Spleen (tissue), 7 donors: ENCODE measurements at regions not wholly inside any gene's neighbourhood (a gene's known extent, or its start where the extent isn't known, plus 50 kb on each side); places are given as distances from the start of the nearest gene placed in this dataset.

ENCODE experiments used
- CTCF ChIP-seq, 11 experiments: fragments of 200-600 bp in 7 of 11; fragments of 450-650 bp in 4 of 11; sonication (generic) in 4 of 11; IDR thresholded peaks in 8 of 11; conservative IDR thresholded peaks in 3 of 11; 1 replicate in 7 of 11; 2 replicates in 4 of 11; pipeline versions ENCODE4 v1.4.0 to v1.8.0; 2016 to 2021; ENCODE audit warnings: antibody characterized with exemption in 11 of 11, inconsistent platforms in 4 of 11, mild to moderate bottlenecking in 1 of 11
- POLR2A ChIP-seq, 3 donors: fragments of 450-650 bp; IDR thresholded peaks; one replicate each; pipeline ENCODE4 v1.5.1; 2017; ENCODE audit warnings: antibody characterized with exemption in 3 of 3, mild to moderate bottlenecking in 1 of 3
- POLR2AphosphoS5 ChIP-seq, 3 donors: sonication (generic); formaldehyde crosslinking; IDR thresholded peaks; one replicate each; pipeline ENCODE4 v1.5.1; 2017; ENCODE audit warnings: antibody characterized with exemption in 3 of 3
- donor health status: DM: no; HTN: no; CAD: no; lungs with moderate emphysema.
- donor health status: DM: no; HTN: no; CAD: no.
- donor health status: DM: no; HTN: no; CAD: no.

- TF ChIP-seq CTCF (IDR thresholded peaks at IDR 0.05 in 8 of 11, conservative IDR thresholded peaks at IDR 0.05 in 3 of 11) = peak in 3 of 11 experiments; percentile 7 to 25 (median 23)
- TF ChIP-seq POLR2A (IDR thresholded peaks at IDR 0.05) = no peak
- TF ChIP-seq POLR2AphosphoS5 (IDR thresholded peaks at IDR 0.05) = no peak
Observed at GRCh38 chr13:22801402-22802003, 379.3 kb upstream of the SGCG start.
